ELR (cell line): ENCODE measurements at regions not wholly inside any gene's neighbourhood (a gene's known extent, or its start where the extent isn't known, plus 50 kb on each side); places are given as distances from the start of the nearest gene placed in this dataset.
A peak's percentile ranks its signal among the peaks of the same experiment; 100 is the strongest.

Experiments
- DNase-seq: peaks from one replicate; pipeline ENCODE4 v3.0.0-alpha.2; 2015; ENCODE audit warnings: low read depth

- no peak for DNase-seq
Measured at GRCh38 chr2:236746833-236747232, 177.2 kb downstream of the ACKR3 start.

DNA sequence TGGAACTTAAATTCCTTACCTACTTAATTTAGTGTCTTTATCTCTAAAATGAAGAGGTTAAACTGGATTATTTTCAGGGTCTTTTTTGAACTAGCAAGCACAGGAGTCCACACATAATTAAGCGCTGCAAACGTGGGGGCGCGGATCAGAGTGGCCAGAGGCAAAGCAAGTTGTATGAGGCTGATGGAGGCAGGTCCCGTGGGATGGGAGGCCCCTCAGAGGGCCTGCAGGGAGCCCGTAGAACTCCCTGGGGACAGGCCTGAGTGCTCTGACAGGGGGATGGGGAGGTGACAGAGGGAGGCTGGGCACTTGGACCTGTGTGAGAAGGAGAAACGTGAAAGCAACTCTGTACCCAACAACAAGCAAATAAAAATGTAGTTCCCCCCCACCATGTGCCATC is 177.8 kb downstream of the ACKR3 start:
- no peak for DNase-seq

GRCh38 chr2:236747925-236748324 is 178.3 kb downstream of the ACKR3 start:
- DNase-seq: no peak

GRCh38 chr2:236748385-236748784 is 178.8 kb downstream of the ACKR3 start:
- DNase-seq: no peak

DNA sequence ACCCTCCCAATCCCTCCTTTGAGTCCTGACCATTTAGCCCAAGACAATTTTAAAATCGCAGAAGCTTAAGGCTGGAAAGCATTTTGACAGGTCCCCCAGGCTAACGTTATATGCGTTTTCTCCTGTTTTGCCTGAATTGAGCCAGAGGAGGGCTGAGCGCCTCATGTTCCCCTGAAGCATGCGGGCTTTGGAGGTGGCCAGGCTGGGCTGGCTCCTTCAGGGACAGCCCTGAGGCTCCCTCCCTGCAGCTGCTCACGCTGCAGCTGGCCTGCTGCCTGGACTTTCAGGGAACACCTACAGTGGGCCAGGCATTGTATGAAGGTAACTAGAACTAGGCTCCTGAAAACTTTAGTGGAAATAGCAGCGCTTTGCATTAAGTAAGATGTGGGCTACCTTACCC is 179.2 kb downstream of the ACKR3 start:
- no peak for DNase-seq

- DNase-seq: peak; percentile 56
Measured at GRCh38 chr2:236749346-236749745, 179.7 kb downstream of the ACKR3 start.

DNA sequence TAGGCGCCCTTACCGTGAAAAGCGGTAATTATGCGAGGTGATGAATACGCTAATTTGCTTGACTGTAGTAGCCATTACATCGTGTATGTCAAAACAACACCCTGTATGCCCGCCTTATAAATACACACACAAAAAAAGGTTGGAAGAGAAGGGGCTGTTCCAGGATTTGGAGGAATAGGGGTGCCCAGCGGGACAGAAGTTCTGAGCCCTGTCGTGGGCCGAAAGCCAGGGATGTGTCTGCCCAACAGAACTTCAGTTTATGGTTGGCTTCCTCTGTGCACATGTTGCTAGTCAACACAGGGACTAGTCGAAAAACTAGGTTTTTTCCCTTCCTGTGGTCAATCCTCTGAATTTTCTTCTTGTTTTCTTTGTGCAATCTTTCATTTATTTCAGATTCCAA is 182.5 kb downstream of the ACKR3 start:
- DNase-seq: no peak

DNA sequence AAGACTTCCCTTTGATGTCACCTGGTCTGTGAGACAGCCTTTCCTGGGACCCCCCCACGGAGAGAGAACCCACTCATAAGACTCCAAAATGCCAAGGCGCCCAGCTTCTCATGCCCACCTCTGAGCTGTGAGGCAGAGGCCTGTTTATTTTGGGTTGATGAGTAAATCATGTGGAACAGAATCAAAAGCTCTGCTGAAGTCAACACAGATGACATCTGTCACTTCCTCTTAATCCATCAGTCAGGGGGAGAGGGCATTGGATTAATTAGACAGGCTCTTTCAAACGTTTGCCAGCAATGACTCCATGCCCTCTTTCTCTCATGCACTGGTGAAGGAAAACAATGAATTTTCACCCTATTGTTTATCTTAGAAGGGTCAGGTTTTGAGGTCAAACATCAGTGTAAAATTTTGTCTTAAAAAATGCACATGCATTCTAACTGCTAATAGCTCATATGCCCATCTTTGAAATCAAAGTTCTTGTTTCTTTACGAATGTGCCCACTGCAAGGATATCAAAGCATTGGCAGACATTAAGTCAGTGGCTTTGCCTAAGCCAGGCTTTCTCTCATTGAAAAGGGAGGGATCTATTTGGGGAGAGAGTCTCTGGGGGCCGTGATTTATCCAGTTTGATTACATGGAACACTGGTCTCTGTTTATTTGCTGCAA is 184.1 kb downstream of the ACKR3 start:
- no peak for DNase-seq

DNA sequence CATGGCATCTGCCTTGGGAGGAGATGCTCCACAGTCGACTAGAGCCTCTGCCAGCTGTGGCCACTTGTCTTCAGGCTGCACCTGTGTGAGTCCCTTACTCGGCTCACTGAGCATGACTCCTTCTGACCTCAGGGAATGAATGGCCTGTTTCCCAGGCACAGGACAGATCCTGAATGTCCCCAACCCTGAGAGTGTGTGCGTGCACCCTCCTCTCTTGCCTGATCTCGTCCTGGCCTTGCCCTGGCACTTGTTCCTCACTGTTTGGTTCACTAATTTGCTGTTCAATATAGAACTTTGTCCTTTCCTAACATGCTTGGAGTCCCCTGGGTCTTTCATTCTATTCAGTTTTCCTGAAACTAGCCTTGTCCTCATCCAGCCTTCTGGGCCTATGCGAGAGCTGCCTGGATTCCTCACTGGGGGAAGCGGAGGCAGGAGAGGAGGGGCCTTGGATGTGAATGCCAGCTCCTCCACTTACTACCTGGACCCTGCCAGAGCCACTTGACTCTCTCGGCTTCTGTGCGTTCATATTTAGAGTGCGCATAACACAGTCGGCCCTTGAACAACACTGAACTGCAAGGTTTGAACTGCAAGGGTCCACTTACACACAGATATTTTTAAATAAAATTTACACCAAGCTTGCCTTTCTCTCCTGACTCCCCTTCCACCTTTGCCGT is 184.8 kb downstream of the ACKR3 start:
- DNase-seq: no peak

DNA sequence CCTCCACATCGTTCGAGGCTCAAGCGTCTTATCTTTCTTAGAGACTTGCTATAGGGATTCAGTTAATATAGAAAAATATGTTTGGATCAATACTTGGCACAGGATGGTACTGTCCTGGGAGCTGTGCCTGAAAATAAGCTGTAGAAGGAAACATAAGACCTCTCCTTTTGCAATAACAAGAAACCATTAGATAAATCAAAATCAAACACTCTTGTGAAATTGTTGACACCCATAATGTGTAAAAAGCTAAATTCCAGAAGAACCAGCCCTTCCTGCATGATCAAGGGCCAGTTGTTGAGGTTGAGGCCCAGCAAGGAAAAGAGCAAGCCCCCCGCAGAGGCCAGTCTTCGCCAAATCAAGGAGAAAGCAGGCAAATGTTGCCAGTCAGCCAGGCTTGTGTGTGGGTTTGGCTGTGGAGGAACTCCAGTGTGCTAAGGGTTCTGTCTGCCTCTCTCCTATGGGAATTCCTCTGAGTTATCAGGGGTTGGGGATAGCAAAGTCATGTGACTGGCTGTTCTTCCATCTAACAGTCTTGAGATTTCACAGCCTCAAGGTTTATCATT is 185.7 kb downstream of the ACKR3 start:
- no peak for DNase-seq

GRCh38 chr2:236758406-236758805 is 188.8 kb downstream of the ACKR3 start:
- DNase-seq: no peak

GRCh38 chr2:236760246-236760645 is 190.6 kb downstream of the ACKR3 start:
- no peak for DNase-seq

GRCh38 chr2:236761358-236761757 is 191.7 kb downstream of the ACKR3 start:
- DNase-seq: no peak

GRCh38 chr2:236762628-236763027 is 193.0 kb downstream of the ACKR3 start:
- DNase-seq: peak; percentile 21

DNA sequence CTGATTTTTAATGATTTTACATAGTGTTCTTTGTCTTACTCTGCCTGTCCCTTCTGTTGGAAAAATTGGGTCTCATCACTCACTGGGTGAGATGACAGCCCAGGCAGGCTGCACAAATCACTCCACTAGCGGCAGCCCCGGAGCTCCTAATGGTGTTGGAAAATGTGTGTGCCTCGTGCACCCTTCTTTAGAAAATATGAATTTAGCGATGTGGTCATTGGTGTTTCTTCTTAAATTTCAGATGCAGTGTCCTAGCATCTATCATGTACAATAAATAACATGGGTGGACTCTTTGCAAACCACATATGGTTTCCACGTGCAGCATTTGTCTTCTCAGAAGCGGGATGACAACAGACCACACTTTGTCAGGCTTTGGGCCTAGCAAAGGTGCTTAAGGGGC is 194.2 kb downstream of the ACKR3 start:
- no peak for DNase-seq

DNA sequence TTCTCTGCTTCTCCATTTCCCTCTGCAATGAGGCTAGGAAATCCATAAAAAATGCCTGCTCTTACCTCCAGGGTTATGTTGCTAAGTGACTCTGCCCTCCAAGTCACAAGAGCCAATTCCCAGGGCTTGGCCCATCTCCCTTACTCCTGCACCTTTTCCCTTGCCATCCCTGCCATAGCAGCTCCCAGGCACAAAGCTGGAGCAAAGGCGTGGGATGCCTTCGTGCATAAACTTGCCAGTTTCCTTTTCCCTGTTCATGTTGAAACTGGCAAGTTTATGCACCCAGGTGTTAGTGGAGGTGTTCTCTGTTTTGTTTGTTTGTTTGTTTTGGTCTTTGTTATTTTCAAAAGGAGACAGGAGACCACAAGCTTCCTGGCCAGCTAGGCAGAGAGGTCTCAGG is 195.1 kb downstream of the ACKR3 start:
- no peak for DNase-seq

DNA sequence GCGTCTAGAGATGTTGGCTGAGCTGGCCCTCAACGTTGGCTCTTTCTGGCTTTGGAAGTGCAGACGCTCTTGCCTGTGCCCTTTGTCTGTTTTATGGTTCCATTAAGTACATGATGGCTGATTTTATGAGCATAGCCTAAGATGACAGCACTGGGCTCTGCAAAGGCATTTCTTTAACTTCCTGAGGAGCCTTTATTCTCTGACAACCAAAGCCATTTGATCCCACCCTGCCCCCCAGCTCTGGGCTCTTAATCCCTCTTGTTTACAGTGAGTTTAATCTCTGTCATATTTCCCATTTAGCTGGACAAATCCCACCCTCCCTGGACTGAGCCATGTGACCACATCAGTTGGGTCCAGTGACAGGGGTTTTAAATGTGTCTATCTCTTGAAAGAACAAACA is 195.9 kb downstream of the ACKR3 start:
- DNase-seq: no peak

- no peak for DNase-seq
Measured at GRCh38 chr2:236766850-236767249, 197.2 kb downstream of the ACKR3 start.

GRCh38 chr2:236767941-236768340 is 198.3 kb downstream of the ACKR3 start:
- DNase-seq: no peak

GRCh38 chr2:236768393-236769140 is 198.9 kb downstream of the ACKR3 start:
- DNase-seq: peak; percentile 21

DNA sequence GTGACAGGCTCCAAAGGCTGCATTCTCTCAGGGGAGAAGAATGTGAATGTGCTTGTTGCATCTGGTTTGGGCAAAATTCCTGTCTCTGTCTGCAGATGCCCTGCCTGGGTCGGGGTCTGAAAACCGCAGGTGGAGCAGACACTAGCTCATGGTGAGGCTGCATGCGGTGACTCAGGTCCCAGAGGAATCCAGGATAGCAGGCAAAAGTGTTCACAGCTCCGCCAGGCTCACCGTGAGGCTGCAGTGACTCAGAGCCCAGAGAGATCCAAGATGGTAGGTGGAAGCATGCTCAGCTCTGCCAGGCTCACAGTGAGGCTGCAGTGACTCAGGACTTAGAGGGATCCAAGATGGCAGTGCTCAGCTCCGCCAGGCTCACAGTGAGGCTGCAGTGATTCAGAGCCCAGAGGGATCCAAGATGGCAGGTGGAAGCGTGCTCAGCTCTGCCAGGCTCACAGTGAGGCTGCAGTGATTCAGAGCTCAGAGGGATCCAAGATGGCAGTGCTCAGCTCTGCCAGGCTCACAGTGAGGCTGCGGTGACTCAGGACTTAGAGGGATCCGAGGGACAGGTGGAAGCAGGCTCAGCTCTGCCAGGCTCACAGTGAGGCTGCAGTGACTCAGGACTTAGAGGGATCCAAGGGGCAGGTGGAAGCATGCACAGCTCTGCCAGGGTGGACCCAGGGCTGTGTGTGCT is 200.5 kb downstream of the ACKR3 start:
- peak; percentile 97 for DNase-seq

- DNase-seq: no peak
Measured at GRCh38 chr2:236772220-236772837, 202.7 kb downstream of the ACKR3 start.
